Stimulated activated naive CD8-positive, alpha-beta T cell treated with anti-CD3 and anti-CD28 coated beads, Interleukin-15, amount 100 ng/mL, for 72 hours (primary cell): ENCODE measurements at regions not wholly inside any gene's neighbourhood (a gene's known extent, or its start where the extent isn't known, plus 50 kb on each side); places are given as distances from the start of the nearest gene placed in this dataset.
A peak's percentile ranks its signal among the peaks of the same experiment; 100 is the strongest.

Experiments used
- ATAC-seq: fragments of 150-1000 bp; cut with Tn5 transposase; 2 replicates; pipeline ENCODE4 v1.10.0; 2021; ENCODE audit warnings: mild to moderate bottlenecking, moderate library complexity
- DNase-seq, 2 donors: peaks; one replicate each; pipeline ENCODE4 v3.0.0; 2021 to 2022
- H3K27ac Mint-ChIP-seq, 2 donors: one replicate each; pipeline ENCODE4 v1.8.0; 2022; ENCODE audit warnings: mild to moderate bottlenecking in 2 of 2, mixed read lengths in 2 of 2, moderate library complexity in 2 of 2
- H3K27me3 Mint-ChIP-seq: one replicate; pipeline ENCODE4 v1.8.0; 2022; ENCODE audit warnings: mixed read lengths
- H3K4me1 Mint-ChIP-seq: one replicate; pipeline ENCODE4 v1.8.0; 2022; ENCODE audit warnings: mild to moderate bottlenecking, mixed read lengths
- H3K4me3 Mint-ChIP-seq, 2 donors: one replicate each; pipeline ENCODE4 v1.8.0; 2022; ENCODE audit warnings: mild to moderate bottlenecking in 2 of 2, mixed read lengths in 2 of 2, moderate library complexity in 1 of 2
- H3K9me3 Mint-ChIP-seq, 2 donors: one replicate each; pipeline ENCODE4 v1.8.0; 2022; ENCODE audit warnings: mixed read lengths in 2 of 2

DNA sequence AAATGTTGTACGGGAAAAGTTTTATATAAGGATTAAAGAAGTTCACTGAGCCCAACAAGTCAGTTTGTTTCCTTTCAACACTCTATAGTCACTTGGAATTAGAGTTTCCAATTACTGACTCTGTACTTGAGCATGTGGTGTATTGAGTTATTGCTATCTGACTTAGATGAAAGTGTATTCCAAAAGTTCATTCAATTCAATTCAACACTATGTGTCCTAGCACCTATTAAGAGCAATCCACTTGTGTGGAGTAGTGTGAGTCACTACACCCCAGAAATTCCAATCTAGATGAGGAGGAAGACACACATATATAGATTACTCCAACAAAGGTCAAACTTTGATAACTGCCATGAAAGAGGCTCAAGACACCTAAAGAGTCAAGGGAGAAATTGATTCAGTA, 98.2 kb upstream of the SLCO6A1 start:
- H3K27ac Mint-ChIP-seq, result no peak overlapping the region
- no peak for DNase-seq
- no peaks in the 10 kb centered on the region for H3K27me3 Mint-ChIP-seq
- ATAC-seq, result no peak
- peaks cover 23% of the 10 kb centered on the region for H3K4me1 Mint-ChIP-seq
- H3K4me3 Mint-ChIP-seq, result no peak overlapping the region
- H3K9me3 Mint-ChIP-seq, result peaks cover 6 to 10% of the 10 kb centered on the region in 2 donors

DNA sequence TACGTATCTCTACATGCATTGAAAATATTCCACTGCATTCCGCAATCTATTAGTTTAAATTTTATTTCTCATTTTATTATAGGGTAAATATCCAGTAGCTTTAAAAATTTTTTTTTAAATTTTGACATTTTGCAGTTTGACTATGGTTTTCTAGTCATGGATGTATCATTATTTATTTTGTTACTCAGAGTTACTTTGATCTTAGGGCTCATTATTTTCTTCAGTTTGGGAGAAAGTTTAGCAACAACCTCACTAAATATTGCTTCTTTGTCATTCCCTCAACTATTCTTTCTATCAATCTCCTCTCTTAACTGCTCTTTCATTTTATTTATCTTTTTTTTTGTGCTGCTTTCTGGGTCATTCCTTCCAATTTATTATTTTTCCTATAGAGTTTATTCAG, 100.5 kb upstream of the SLCO6A1 start:
- H3K4me3 Mint-ChIP-seq, result no peak overlapping the region
- DNase-seq, result no peak
- no peak for ATAC-seq
- H3K27me3 Mint-ChIP-seq, result peaks cover 4% of the 10 kb centered on the region
- H3K27ac Mint-ChIP-seq, result peak overlapping the region in 1 of 2 donors; percentile 57
- peaks cover 21% of the 10 kb centered on the region for H3K4me1 Mint-ChIP-seq
- H3K9me3 Mint-ChIP-seq, result peaks cover under 1% of the 10 kb centered on the region in 2 donors

DNA sequence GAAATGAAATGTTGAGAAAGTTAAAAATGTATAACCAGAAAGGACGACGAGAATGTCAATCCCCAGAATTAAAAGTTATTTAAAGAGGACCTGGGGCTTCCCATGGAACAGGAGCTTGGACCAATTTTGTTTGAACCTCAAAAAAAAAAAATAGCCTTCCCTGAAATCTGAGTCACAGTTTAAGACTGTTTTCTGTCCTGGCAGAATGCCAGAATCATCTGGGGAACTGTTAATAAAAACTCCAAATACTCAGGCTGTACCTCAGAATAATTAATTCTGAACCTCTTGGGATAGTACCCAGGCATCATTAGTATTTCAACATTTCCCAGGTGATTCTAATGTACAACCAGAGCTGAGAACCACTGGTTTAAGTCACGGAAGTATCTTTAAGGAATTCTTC, 102.2 kb upstream of the SLCO6A1 start:
- H3K27ac Mint-ChIP-seq, result no peak overlapping the region
- H3K9me3 Mint-ChIP-seq, result no peaks in the 10 kb centered on the region

DNA sequence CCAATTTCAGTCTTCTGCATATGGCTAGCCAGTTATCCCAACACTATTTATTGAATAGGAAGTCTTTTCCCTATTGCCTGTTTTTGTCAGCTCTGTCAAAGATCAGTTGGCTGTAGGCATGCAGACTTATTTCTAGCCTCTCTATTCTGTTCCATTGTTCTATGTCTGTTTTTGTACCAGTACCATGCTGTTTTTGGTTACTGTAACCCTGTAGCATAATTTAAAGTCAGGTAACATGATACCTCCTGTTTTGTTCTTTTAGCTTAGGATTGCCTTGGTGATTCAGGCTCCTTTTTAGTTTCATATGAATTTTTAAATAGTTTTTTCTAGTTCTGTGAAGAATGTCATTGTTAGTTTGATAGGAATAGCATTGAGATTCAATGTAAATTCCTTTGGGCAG, 104.9 kb upstream of the SLCO6A1 start:
- Mint-ChIP-seq H3K4me1 (no peaks in the 10 kb centered on the region), H3K4me3 (no peak overlapping the region), H3K27me3 (peaks cover 10% of the 10 kb centered on the region), H3K9me3 (no peaks in the 10 kb centered on the region), H3K27ac (no peak overlapping the region)
- ATAC-seq (no peak), DNase-seq (no peak)

More for the DNA sequence above, 102.2 kb upstream of the SLCO6A1 start:
- ATAC-seq (no peak), DNase-seq (no peak)
- H3K4me3 Mint-ChIP-seq, result no peak overlapping the region
- H3K4me1 Mint-ChIP-seq, result peaks cover 12% of the 10 kb centered on the region
- peaks cover 10% of the 10 kb centered on the region for H3K27me3 Mint-ChIP-seq

DNA sequence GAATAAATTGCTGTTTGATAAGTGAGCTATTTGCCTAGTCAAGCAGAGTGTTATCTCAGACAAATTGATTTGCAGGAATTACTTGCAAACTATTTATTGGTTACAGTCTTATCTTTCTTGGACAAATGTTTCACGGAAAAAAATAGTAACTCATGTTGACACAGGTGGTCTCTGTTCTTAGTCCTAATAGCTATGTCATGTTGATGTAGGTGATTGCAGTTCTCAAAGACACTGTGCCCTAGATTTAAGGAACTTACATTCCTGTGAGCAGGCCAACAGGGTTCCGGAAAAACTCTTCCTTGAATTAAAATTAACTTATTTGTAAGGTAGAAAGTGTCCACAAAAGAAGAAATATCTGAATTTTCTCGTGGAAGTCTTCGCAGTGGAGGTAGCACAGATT, 109.6 kb upstream of the SLCO6A1 start:
- Mint-ChIP-seq H3K27ac (no peak overlapping the region), H3K27me3 (peaks cover 31% of the 10 kb centered on the region), H3K4me1 (no peaks in the 10 kb centered on the region), H3K9me3 (no peaks in the 10 kb centered on the region), H3K4me3 (no peak overlapping the region)
- DNase-seq (no peak), ATAC-seq (no peak)

DNA sequence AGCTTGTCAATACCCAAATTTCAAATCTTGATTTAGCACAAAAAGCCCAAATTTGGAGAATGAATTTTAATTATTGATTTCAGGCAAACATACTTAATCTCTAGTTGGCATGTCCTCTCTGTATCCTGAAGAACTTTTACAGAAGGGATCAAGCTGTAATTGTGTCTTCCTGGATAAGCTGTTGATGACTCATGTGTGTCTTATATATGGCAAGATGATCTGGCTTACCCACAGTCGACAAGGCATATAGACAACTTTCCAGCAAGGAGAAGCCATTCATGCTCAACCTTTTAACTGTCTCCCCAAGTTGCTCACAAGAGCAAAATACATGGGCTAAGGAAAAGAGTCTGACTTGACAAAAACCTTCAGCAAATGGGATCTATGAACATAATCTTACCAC, 112.5 kb upstream of the SLCO6A1 start:
- DNase-seq, result no peak
- ATAC-seq, result no peak
- H3K27ac Mint-ChIP-seq, result no peak overlapping the region
- no peaks in the 10 kb centered on the region for H3K4me1 Mint-ChIP-seq
- peaks cover 0 to 7% of the 10 kb centered on the region in 2 donors for H3K9me3 Mint-ChIP-seq
- no peak overlapping the region for H3K4me3 Mint-ChIP-seq
- H3K27me3 Mint-ChIP-seq, result peaks cover 34% of the 10 kb centered on the region

DNA sequence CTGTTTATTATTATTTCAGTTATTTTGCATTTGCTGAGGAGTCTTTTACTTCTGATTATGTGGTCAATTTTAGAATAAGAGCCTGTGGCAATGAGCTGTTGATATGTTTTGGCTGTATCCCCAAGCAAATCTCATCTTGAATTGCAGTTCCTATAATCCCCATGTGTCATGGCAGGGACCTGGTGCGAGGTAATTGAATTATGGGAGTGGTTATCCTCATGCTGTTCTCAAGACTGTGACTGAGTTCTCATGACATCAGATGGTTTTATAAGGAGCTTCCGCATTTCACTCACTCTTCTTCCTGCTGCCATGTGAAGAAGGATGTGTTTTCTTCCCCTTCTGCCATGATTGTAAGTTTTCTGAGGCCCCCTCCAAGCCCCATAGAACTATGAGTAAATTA, 114.9 kb upstream of the SLCO6A1 start:
- no peak overlapping the region for H3K27ac Mint-ChIP-seq
- H3K4me1 Mint-ChIP-seq, result no peaks in the 10 kb centered on the region

DNA sequence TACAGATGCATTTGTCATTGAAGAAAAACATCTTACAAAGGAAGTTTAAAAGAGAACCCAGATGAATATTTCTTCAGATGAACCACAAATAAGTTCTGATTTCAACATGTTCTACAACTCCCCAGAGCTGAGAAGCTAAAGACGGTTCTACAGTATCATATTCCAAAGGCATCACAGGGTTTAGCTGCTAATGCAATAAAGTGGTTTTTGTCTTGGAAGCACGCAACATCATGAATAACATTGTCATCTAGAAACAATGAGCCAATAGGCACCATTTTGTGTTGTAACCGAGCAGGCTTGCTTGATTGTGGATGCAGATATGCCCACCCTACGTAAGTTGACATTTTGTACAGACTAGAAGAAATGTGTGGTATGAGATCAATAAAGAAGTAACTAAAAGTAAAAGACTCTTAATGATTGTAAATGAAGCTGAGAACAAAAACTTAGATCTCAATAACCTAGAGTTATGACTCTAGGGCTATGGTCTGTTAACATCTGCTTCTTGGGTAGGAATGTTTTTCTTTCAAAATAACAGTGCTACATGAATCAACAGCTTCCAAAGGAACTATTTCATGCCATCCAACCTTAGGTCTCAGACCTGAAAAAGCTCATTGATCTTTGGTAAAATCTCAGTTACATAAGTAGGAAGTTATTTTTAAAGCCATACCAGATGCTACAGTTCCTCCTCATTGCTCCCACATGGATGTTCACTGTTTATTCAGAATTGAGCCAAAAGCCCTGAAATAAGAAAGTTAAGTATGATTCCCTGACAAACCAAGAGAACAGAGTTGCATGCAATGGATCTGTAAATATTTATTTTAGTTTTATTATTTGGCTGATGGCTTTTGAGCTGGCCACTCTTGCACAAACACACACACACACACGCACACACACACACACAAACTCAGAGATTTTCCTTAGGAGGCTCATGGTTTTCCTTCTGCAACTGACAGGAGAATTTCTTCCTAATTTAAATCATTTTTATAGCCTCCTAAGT, 118.7 kb upstream of the SLCO6A1 start:
- ATAC-seq (no peak), DNase-seq (no peak)
- no peak overlapping the region for H3K27ac Mint-ChIP-seq
- H3K27me3 Mint-ChIP-seq, result peaks cover 31% of the 10 kb centered on the region
- H3K4me1 Mint-ChIP-seq, result no peaks in the 10 kb centered on the region
- H3K4me3 Mint-ChIP-seq, result no peak overlapping the region
- H3K9me3 Mint-ChIP-seq, result peaks cover 0 to 15% of the 10 kb centered on the region in 2 donors

More for the DNA sequence above, 114.9 kb upstream of the SLCO6A1 start:
- H3K27me3 Mint-ChIP-seq, result peaks cover 34% of the 10 kb centered on the region
- peaks cover 0 to 7% of the 10 kb centered on the region in 2 donors for H3K9me3 Mint-ChIP-seq
- DNase-seq, result no peak
- no peak for ATAC-seq
- H3K4me3 Mint-ChIP-seq, result no peak overlapping the region

DNA sequence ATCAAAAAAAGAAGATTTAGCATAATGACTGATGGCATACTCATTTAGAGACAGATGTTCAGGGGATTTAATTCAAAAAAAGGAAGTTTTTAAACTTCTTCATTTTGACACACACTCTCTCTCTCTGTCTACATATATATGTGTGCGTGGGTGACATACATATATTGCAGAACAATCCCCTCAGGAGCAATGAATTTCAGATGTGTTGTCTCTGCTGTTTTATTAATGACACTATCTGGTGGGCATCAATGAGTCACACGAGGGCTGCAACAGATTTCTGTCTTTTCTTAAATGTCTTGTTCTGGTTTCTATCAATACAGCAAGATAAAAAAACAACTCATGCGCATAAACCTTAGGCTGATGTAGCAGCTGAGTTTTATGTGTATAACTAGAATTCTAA, 123.5 kb upstream of the SLCO6A1 start:
- no peak for DNase-seq
- H3K9me3 Mint-ChIP-seq, result peaks cover 0 to 8% of the 10 kb centered on the region in 2 donors
- H3K4me1 Mint-ChIP-seq, result no peaks in the 10 kb centered on the region
- peaks cover 15% of the 10 kb centered on the region for H3K27me3 Mint-ChIP-seq
- H3K27ac Mint-ChIP-seq, result no peak overlapping the region
- ATAC-seq, result no peak
- no peak overlapping the region for H3K4me3 Mint-ChIP-seq

DNA sequence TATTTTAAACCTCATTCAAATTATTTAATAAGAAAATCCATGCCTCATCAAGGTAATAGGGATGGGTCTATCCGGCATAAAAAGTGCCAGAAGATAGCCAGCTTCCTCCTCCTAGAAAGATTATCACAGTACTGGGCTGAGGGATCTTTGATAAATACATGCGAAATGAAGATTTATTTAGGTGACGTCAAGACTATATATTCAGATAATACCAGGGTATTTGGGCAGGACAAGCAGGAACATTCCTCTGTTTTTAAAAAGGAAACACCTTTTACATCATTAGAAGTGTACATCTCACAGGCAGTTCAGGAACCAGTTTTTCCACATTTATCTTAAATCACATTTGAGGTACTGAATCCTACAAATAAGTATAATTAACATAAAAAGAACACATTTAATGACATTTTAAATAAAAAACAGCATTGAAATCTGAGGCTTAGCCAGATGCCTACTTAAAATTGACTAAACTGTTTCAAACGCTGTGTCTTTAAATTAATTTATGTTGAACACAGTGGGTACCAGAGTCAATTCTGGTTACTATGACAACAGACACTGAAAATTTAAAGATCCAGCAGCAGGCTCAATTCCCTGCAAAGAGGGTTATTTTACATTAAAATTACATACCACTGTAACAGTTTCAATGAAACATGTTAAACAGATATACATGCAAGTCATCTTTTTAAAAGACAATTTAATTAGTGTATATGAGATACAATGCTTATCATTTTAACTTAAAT, 124.7 kb upstream of the SLCO6A1 start:
- H3K9me3 Mint-ChIP-seq, result peaks cover 0 to 8% of the 10 kb centered on the region in 2 donors
- no peaks in the 10 kb centered on the region for H3K4me1 Mint-ChIP-seq
- ATAC-seq (no peak), DNase-seq (no peak)
- peaks cover 15% of the 10 kb centered on the region for H3K27me3 Mint-ChIP-seq
- H3K27ac Mint-ChIP-seq, result no peak overlapping the region
- H3K4me3 Mint-ChIP-seq, result no peak overlapping the region

DNA sequence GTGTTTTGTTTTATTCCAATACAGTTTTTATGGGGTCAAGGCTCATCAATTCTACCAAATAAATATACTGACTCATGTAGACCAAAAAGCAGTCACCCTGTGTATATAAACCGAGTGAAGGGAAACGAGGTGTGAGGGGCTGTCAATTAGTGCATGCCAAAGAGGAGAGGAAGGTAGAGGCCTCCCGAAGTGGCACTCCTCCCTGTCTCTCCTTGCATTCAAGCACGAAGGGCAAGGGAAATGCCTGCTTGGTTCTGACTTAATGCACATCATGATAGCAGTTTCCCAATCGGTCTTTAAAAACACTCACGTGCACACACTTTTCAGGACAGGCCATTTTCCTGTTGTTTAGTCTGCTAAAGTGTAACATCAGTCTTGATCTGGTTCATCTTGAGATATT, 125.6 kb upstream of the SLCO6A1 start:
- no peak overlapping the region for H3K27ac Mint-ChIP-seq
- DNase-seq (no peak), ATAC-seq (no peak)
- H3K4me3 Mint-ChIP-seq, result no peak overlapping the region
- no peaks in the 10 kb centered on the region for H3K4me1 Mint-ChIP-seq
- peaks cover 0 to 8% of the 10 kb centered on the region in 2 donors for H3K9me3 Mint-ChIP-seq
- H3K27me3 Mint-ChIP-seq, result peaks cover 8% of the 10 kb centered on the region

DNA sequence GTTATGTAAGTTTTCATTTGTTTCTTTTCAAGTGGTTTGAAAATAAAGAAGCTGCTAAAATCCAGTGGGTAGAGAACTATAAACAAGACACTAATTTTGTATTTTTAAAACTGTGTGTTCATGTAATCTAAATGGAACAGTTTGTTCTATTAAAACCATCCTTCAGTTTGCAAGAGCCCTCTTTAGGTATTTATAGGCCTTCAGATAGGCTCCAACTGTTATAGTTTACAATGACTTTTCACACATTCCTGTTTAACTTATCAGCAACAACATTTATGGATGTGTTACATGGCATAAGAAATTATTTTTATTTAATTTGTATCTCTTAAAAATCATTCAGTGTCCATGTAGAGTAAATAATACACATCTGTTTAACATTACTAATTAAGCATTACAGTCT, 126.7 kb upstream of the SLCO6A1 start:
- no peak overlapping the region for H3K27ac Mint-ChIP-seq
- ATAC-seq (no peak), DNase-seq (no peak)
- H3K4me3 Mint-ChIP-seq, result no peak overlapping the region
- H3K4me1 Mint-ChIP-seq, result no peaks in the 10 kb centered on the region
- H3K9me3 Mint-ChIP-seq, result peaks cover 0 to 8% of the 10 kb centered on the region in 2 donors
- peaks cover 7% of the 10 kb centered on the region for H3K27me3 Mint-ChIP-seq

DNA sequence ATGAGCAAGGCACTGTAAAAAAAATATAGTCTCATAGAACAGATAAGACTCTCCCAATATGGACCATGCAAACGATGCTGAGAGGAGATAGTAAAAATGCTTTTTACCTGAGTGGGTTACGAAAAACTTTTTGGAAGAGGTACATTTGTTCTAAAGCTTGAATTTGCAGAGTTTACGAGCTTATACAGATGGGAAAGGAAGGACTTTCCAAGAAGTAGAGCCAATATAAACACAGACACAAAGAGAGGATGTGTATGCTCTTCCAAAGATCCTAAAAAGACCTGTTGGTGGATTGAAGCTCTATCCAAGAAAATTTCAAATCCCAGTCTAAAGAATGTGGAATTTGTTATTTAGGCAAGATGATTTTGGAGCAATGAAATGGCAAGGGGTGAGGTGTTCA, 127.1 kb upstream of the SLCO6A1 start:
- Mint-ChIP-seq H3K27ac (no peak overlapping the region), H3K4me1 (no peaks in the 10 kb centered on the region), H3K4me3 (no peak overlapping the region), H3K9me3 (peaks cover 0 to 6% of the 10 kb centered on the region in 2 donors), H3K27me3 (peaks cover 7% of the 10 kb centered on the region)
- DNase-seq (no peak), ATAC-seq (no peak)

DNA sequence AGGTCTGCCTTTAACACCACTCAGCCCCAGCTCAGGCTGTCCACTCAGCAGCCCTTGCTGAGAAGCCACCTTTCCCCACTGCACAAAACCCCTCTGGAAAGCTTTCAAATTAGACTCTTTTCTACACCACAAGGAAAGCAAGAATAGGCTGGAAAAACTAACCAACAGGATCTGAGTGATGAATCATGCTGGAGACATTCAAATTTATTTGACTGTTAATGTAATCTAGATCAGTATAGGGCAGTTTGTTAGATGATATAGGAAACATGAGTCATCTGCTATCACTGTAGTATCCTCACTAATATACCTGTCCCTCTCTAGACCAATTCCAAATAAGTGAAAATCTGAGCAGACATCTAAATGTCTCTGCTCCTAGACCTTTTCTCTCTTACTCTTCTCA, 127.8 kb upstream of the PAM start:
- ATAC-seq (no peak), DNase-seq (no peak)
- H3K4me1 Mint-ChIP-seq, result no peaks in the 10 kb centered on the region
- H3K9me3 Mint-ChIP-seq, result peaks cover 0 to 5% of the 10 kb centered on the region in 2 donors
- H3K4me3 Mint-ChIP-seq, result no peak overlapping the region
- peaks cover 7% of the 10 kb centered on the region for H3K27me3 Mint-ChIP-seq
- H3K27ac Mint-ChIP-seq, result no peak overlapping the region

DNA sequence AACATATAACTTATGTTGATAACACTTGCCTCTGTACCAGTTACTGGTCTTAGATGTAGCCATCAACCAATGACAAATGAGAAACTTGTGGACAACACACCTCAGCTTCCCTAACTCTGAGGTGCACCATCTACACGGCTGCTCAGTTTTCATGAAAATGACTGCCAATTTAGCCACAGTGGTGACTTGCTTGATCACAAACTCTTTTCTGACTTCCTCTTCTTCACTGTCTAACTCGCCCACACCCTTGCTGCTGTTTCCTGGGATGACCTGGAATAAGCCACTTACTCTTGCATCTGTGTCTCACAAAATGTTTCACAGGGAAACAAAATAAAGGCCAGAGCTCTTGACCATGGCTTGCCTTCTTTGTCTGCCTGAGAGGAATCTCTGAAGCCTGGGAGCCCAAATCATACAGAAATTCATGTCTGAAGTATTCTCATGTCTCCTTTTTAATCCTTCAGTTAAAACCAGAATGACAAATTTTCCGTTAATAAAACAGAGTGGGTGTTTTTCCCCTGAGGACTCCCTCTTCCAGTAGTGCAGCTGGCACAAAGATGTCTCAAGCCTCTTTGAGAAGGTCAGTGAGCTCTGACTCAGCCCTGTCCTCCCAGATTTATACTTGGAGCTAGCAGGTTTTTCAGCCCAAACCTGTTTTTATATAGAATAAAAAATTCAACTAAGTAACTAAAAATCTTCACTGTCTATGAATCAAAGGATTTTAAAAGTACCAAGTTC, 126.5 kb upstream of the PAM start:
- Mint-ChIP-seq H3K27me3 (peaks cover 7% of the 10 kb centered on the region), H3K4me3 (no peak overlapping the region), H3K9me3 (peaks cover 0 to 5% of the 10 kb centered on the region in 2 donors), H3K4me1 (no peaks in the 10 kb centered on the region), H3K27ac (no peak overlapping the region)
- DNase-seq (no peak), ATAC-seq (no peak)
